ENCODE measurements at regions not wholly inside any gene's neighbourhood (a gene's known extent, or its start where the extent isn't known, plus 50 kb on each side); places are given as distances from the start of the nearest gene placed in this dataset.

GRCh38 chr10:42887734-42888503, 105.3 kb downstream of the BMS1 start:
- H3K4me1 ChIP-seq (ENCODE audit: control insufficient read depth, insufficient read depth, low read length), result no peaks in the 10 kb centered on the region
- POLR2A ChIA-PET, result no interaction called here
- no peak overlapping the region for H3K27ac ChIP-seq (ENCODE audit: extremely low read depth, low read depth, low read length)
- TF ChIP-seq, protein P1, sequence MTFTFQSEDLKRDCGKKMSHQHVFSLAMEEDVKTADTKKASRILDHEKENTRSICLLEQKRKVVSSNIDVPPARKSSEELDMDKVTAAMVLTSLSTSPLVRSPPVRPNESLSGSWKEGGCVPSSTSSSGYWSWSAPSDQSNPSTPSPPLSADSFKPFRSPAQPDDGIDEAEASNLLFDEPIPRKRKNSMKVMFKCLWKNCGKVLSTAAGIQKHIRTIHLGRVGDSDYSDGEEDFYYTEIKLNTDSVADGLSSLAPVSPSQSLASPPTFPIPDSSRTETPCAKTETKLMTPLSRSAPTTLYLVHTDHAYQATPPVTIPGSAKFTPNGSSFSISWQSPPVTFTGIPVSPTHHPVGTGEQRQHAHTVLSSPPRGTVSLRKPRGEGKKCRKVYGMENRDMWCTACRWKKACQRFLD (tag by site-specific recombination; IDR thresholded peaks at IDR 0.05), result no peak
- TF ChIP-seq, protein P2, sequence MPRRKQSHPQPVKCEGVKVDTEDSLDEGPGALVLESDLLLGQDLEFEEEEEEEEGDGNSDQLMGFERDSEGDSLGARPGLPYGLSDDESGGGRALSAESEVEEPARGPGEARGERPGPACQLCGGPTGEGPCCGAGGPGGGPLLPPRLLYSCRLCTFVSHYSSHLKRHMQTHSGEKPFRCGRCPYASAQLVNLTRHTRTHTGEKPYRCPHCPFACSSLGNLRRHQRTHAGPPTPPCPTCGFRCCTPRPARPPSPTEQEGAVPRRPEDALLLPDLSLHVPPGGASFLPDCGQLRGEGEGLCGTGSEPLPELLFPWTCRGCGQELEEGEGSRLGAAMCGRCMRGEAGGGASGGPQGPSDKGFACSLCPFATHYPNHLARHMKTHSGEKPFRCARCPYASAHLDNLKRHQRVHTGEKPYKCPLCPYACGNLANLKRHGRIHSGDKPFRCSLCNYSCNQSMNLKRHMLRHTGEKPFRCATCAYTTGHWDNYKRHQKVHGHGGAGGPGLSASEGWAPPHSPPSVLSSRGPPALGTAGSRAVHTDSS (tag by site-specific recombination; IDR thresholded peaks at IDR 0.05), result no peak
- TF ChIP-seq ZFP37 (tag by site-specific recombination; IDR thresholded peaks at IDR 0.05), result no peak
- no peak for TF ChIP-seq ZNF2 (tag by site-specific recombination; IDR thresholded peaks at IDR 0.05)
- TF ChIP-seq ZNF114 (tag by site-specific recombination; IDR thresholded peaks at IDR 0.05), result no peak
- no peak for TF ChIP-seq ZBTB48 (tag by site-specific recombination; IDR thresholded peaks at IDR 0.05)
- no peak for TF ChIP-seq ZNF555 (tag by site-specific recombination; conservative IDR thresholded peaks at IDR 0.05)
- no peak for TF ChIP-seq ZNF121 (tag by site-specific recombination; IDR thresholded peaks at IDR 0.05)
- TF ChIP-seq, protein P3, sequence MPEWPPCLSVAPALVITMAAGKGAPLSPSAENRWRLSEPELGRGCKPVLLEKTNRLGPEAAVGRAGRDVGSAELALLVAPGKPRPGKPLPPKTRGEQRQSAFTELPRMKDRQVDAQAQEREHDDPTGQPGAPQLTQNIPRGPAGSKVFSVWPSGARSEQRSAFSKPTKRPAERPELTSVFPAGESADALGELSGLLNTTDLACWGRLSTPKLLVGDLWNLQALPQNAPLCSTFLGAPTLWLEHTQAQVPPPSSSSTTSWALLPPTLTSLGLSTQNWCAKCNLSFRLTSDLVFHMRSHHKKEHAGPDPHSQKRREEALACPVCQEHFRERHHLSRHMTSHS (tag by site-specific recombination; IDR thresholded peaks at IDR 0.05), result no peak
- TF ChIP-seq ZNF548 (tag by site-specific recombination; IDR thresholded peaks at IDR 0.05), result no peak
- TF ChIP-seq ZFP3 (tag by site-specific recombination; IDR thresholded peaks at IDR 0.05; ENCODE audit: low read depth), result no peak
- TF ChIP-seq ZNF335 (tag by site-specific recombination; conservative IDR thresholded peaks at IDR 0.05), result no peak
- TF ChIP-seq YY1 (tag by site-specific recombination; IDR thresholded peaks at IDR 0.05), result no peak
- TF ChIP-seq ZNF394 (tag by site-specific recombination; IDR thresholded peaks at IDR 0.05; ENCODE audit: borderline replicate concordance), result no peak
- no peak for TF ChIP-seq ZNF398 (tag by site-specific recombination; IDR thresholded peaks at IDR 0.05)
- TF ChIP-seq SP2 (tag by site-specific recombination; IDR thresholded peaks at IDR 0.05), result no peak
- TF ChIP-seq MZF1 (tag by site-specific recombination; IDR thresholded peaks at IDR 0.05; ENCODE audit: borderline replicate concordance), result no peak
- TF ChIP-seq GLI4 (tag by site-specific recombination; IDR thresholded peaks at IDR 0.05), result no peak
- no peak overlapping the region for H3K4me3 ChIP-seq (ENCODE audit: low read depth, low read length)
- H3K36me3 ChIP-seq (ENCODE audit: control insufficient read depth in 2 of 2, insufficient read depth in 1 of 2, low read length in 2 of 2), result no peaks in the 10 kb centered on the region
- no peaks in the 10 kb centered on the region for H3K9me3 ChIP-seq (ENCODE audit: control insufficient read depth, insufficient read depth, low read depth, low read length)
- CTCF ChIA-PET, result interaction anchor here (0.8 kb wide), 1 partner anchor 264 kb away, joined by 5 read pairs; no protein-coding TSS in a partner anchor

- ChIA-PET POLR2A (no interaction called here), CTCF (no interaction called here)
Observed at GRCh38 chr10:42888504-42889095, 106.0 kb downstream of the BMS1 start.

More at GRCh38 chr10:42888504-42889095, 106.0 kb downstream of the BMS1 start:
- Histone ChIP-seq H3K4me1 (ENCODE audit: control insufficient read depth, insufficient read depth, low read length) (no peaks in the 10 kb centered on the region), H3K36me3 (ENCODE audit: control insufficient read depth in 2 of 2, insufficient read depth in 1 of 2, low read length in 2 of 2) (no peaks in the 10 kb centered on the region), H3K9me3 (ENCODE audit: control insufficient read depth, insufficient read depth, low read depth, low read length) (no peaks in the 10 kb centered on the region), H3K4me3 (ENCODE audit: low read depth, low read length) (no peak overlapping the region), H3K27ac (ENCODE audit: extremely low read depth, low read depth, low read length) (no peak overlapping the region)
- no peak for TF ChIP-seq YY1 (tag by site-specific recombination; IDR thresholded peaks at IDR 0.05)
- TF ChIP-seq ZNF37A (tag by site-specific recombination; IDR thresholded peaks at IDR 0.05), result no peak

All from HEK293 (cell line).